AG04450 (cell line): ENCODE measurements at regions not wholly inside any gene's neighbourhood (a gene's known extent, or its start where the extent isn't known, plus 50 kb on each side); places are given as distances from the start of the nearest gene placed in this dataset.

Source experiments
- CTCF ChIA-PET: fragments of 300-600, 350-600 bp; formaldehyde crosslinking; extraction: SDS; loops from one replicate; lab custom pipeline; 2022; ENCODE audit warnings: antibody characterized with exemption, inconsistent platforms; lab: Charles Lee
- POLR2A ChIA-PET: fragments of 350-600 bp; formaldehyde crosslinking; extraction: SDS; loops from one replicate; lab custom pipeline; 2021; ENCODE audit warnings: antibody characterized with exemption, inconsistent platforms; lab: Yijun Ruan, JAX
- DNase-seq: peaks from one replicate; pipeline ENCODE4 v3.0.0-alpha.2; 2011; ENCODE audit warnings: low read depth, low spot score
- H3K27ac ChIP-seq: one replicate; pipeline ENCODE4 v1.5.1; 2012; ENCODE audit warnings: low read depth, low read length, control low read depth
- H3K27me3 ChIP-seq: one replicate; pipeline ENCODE4 v1.6.0; 2012; ENCODE audit warnings: low read length; ENCODE audit not compliant: control insufficient read depth, insufficient read depth
- H3K4me3 ChIP-seq: 2 replicates; pipeline ENCODE4 v1.5.1; 2011; ENCODE audit warnings: mild to moderate bottlenecking, low read depth, low read length, control low read depth
- H3K9me3 ChIP-seq: 2 replicates; pipeline ENCODE4 v1.5.1; 2012; ENCODE audit warnings: low read length; ENCODE audit not compliant: control insufficient read depth, insufficient read depth
- CTCF ChIP-seq: IDR thresholded peaks from 2 replicates; pipeline ENCODE4 v1.5.1; 2011; ENCODE audit warnings: low read depth, low read length, control low read depth, inconsistent platforms

GRCh38 chr1:8146257-8146855 is 120.2 kb upstream of the ERRFI1 start:
- CTCF ChIA-PET: interaction anchor here (1.0 kb wide), 1 partner anchor 8 kb away, joined by 4 read pairs; no protein-coding TSS in a partner anchor
- POLR2A ChIA-PET: no interaction called here
- no peaks in the 10 kb centered on the region for H3K27me3 ChIP-seq
- TF ChIP-seq CTCF: no peak
- no peak overlapping the region for H3K27ac ChIP-seq
- no peak for DNase-seq
- no peak overlapping the region for H3K4me3 ChIP-seq
- H3K9me3 ChIP-seq: no peaks in the 10 kb centered on the region

DNA sequence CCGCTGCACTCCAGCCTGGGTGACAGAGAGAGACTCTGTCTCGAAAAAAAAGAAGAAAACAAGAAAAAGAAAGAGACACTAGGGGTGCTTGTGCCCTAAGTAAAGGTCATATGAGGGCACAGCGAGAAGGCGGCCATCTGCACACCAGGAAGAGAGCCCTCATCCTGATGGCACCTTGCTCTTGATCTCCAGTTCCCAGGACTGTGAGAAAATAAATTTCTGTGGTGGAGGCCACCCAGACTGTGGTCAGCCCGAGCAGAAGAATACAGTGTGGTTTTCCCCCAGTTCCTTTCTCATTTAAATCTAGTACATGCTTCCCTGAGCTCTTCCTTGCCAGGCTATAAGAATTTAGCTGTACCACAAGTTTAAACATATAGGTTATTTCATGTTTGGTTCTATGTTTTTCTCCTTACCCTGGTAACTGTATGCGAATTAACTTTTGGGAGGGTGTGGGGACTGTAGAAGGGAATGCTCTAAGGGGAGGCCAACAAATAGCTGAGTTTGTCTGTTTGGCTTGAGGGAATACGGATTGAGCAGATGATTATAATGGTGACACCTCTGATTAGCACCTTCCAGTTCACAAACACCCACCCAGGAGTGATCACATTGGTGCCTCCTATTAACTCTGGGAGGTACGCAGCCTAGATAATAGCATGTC is 119.6 kb upstream of the ERRFI1 start:
- H3K27me3 ChIP-seq: no peaks in the 10 kb centered on the region
- no peaks in the 10 kb centered on the region for H3K9me3 ChIP-seq
- no peak for DNase-seq
- H3K27ac ChIP-seq: no peak overlapping the region
- H3K4me3 ChIP-seq: no peak overlapping the region
- POLR2A ChIA-PET: no interaction called here
- CTCF ChIA-PET: interaction anchor here (1.0 kb wide), 1 partner anchor 9 kb away, joined by 4 read pairs; no protein-coding TSS in a partner anchor
- TF ChIP-seq CTCF: no peak

- no peak overlapping the region for H3K4me3 ChIP-seq
- no peak overlapping the region for H3K27ac ChIP-seq
- no peaks in the 10 kb centered on the region for H3K27me3 ChIP-seq
- TF ChIP-seq CTCF: no peak
- POLR2A ChIA-PET: no interaction called here
- no peaks in the 10 kb centered on the region for H3K9me3 ChIP-seq
- no peak for DNase-seq
- CTCF ChIA-PET: interaction anchor here (0.7 kb wide), 1 partner anchor 136 kb away, joined by 3 read pairs; no protein-coding TSS in a partner anchor
Observed at GRCh38 chr1:8144323-8144722, 118.2 kb upstream of the ERRFI1 start.

DNA sequence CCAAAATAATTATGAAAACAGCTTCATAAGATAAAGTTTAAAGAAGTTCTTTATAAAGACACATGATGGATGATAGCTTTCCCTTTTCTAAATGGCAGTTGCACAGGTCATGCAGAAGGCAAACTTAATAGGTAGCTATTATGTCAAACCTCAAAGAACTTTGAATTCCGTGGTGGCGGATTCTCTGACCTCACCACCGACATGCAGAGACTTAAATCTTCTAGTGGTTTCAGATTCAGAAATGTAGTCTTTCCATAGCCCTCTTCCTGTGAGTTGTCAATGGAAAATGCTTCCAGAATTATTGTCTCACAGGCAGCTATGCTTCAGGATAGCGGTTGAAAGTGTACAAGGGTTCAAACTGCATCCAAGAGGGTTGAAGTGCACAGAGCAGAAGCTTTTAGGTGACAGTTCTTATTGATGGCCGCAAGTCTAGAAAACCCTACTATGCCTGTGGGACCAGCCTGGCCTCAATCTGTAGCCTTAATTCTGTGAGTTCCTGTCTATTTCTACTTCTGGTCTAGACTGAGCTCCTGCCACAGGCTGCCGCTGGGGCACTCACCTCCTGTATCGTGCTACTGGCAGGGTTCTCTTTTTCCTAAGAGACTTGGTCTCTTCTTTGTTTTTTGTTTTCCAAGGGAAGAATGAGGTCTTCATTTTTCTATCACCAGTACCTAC is 117.0 kb upstream of the ERRFI1 start:
- Histone ChIP-seq H3K27me3 (no peaks in the 10 kb centered on the region), H3K27ac (no peak overlapping the region), H3K9me3 (no peaks in the 10 kb centered on the region; the same call in 1 of the 2 replicates), H3K4me3 (no peak overlapping the region)
- CTCF ChIA-PET: interaction anchor here (0.5 to 1.4 kb wide), 3 partner anchors 112 to 1149 kb away, joined by 3 to 5 read pairs (median 4); no protein-coding TSS in a partner anchor
- POLR2A ChIA-PET: interaction anchor here (0.5 kb wide), 1 partner anchor 30 kb away, joined by 4 read pairs; no protein-coding TSS in a partner anchor
- no peak for DNase-seq
- no peak for TF ChIP-seq CTCF
